Natural killer cell (primary cell): ENCODE measurements at regions not wholly inside any gene's neighbourhood (a gene's known extent, or its start where the extent isn't known, plus 50 kb on each side); places are given as distances from the start of the nearest gene placed in this dataset.

ENCODE experiments used
- ATAC-seq, 3 donors: fragments of 150-1000 bp in 2 of 3; fragments of 200-7000 bp in 1 of 3; cut with Tn5 transposase; 1 replicate in 1 of 3; 2 replicates in 2 of 3; pipeline ENCODE4 v1.10.0; 2021; ENCODE audit warnings: mild to moderate bottlenecking in 2 of 3, moderate library complexity in 2 of 3
- DNase-seq, 2 donors: peaks; one replicate each; pipeline versions ENCODE4 v3.0.0 to v3.0.0-alpha.2; 2013 to 2021; ENCODE audit warnings: mixed read lengths in 1 of 2
- H3K27ac ChIP-seq: one replicate; pipeline ENCODE4 v1.5.1; 2013; ENCODE audit warnings: mild to moderate bottlenecking, low read length
- H3K27me3 ChIP-seq: one replicate; pipeline ENCODE4 v1.6.1; 2013; ENCODE audit warnings: low read length; ENCODE audit not compliant: control insufficient read depth, insufficient read depth
- H3K36me3 ChIP-seq: one replicate; pipeline ENCODE4 v1.6.1; 2013; ENCODE audit warnings: low read length; ENCODE audit not compliant: control insufficient read depth, insufficient read depth
- H3K4me1 ChIP-seq: one replicate; pipeline ENCODE4 v1.6.1; 2013; ENCODE audit warnings: low read length; ENCODE audit not compliant: control insufficient read depth, insufficient read depth
- H3K4me3 ChIP-seq: one replicate; pipeline ENCODE4 v1.5.1; 2013; ENCODE audit warnings: low read length
- H3K9me3 ChIP-seq: one replicate; pipeline ENCODE4 v1.6.1; 2013; ENCODE audit warnings: low read length; ENCODE audit not compliant: control insufficient read depth, insufficient read depth
- H3K27ac Mint-ChIP-seq, 2 donors: one replicate each; pipeline ENCODE4 v1.8.0; 2022; ENCODE audit warnings: mild to moderate bottlenecking in 2 of 2, mixed read lengths in 2 of 2, moderate library complexity in 1 of 2
- H3K27me3 Mint-ChIP-seq, 2 donors: one replicate each; pipeline ENCODE4 v1.8.0; 2022; ENCODE audit warnings: low read depth in 2 of 2, mixed read lengths in 2 of 2
- H3K36me3 Mint-ChIP-seq: one replicate; pipeline ENCODE4 v1.8.0; 2022; ENCODE audit warnings: mixed read lengths
- H3K4me1 Mint-ChIP-seq, 2 donors: one replicate each; pipeline ENCODE4 v1.8.0; 2022; ENCODE audit warnings: mixed read lengths in 2 of 2
- H3K4me3 Mint-ChIP-seq: one replicate; pipeline ENCODE4 v1.8.0; 2022; ENCODE audit warnings: mild to moderate bottlenecking, moderate library complexity, mixed read lengths
- H3K9me3 Mint-ChIP-seq, 2 donors: one replicate each; pipeline ENCODE4 v1.8.0; 2022; ENCODE audit warnings: mixed read lengths in 2 of 2
- CTCF ChIP-seq: fragments of 200-600 bp; IDR thresholded peaks from one replicate; pipeline ENCODE4 v1.8.0; 2022; ENCODE audit warnings: antibody characterized with exemption
- WGBS: methylation state at CpG from one replicate; pipeline ENCODE4 v1.1.7; 2013; ENCODE audit warnings: missing lambda C conversion rate; ENCODE audit not compliant: insufficient coverage; 5-methylcytosine and 5-hydroxymethylcytosine counted together
- intact Hi-C: fragments of 100-400 bp; cut with micrococcal nuclease; formaldehyde crosslinking; loops from one replicate; pipeline ENCODE4 v1.14.2; 2022

- H3K4me3 Mint-ChIP-seq = no peak overlapping the region
- Histone ChIP-seq H3K27me3 (no peaks in the 10 kb centered on the region), H3K9me3 (no peaks in the 10 kb centered on the region), H3K36me3 (no peaks in the 10 kb centered on the region), H3K4me3 (no peak overlapping the region), H3K27ac (no peak overlapping the region), H3K4me1 (no peaks in the 10 kb centered on the region)
- no peaks in the 10 kb centered on the region for H3K4me1 Mint-ChIP-seq
- DNase-seq (no peak), ATAC-seq (no peak)
- peaks cover 6 to 9% of the 10 kb centered on the region in 2 donors for H3K9me3 Mint-ChIP-seq
- H3K36me3 Mint-ChIP-seq = no peaks in the 10 kb centered on the region
- H3K27me3 Mint-ChIP-seq = no peaks in the 10 kb centered on the region
- no peak for TF ChIP-seq CTCF
- no peak overlapping the region for H3K27ac Mint-ChIP-seq
- 100% methylated on average over 1 of the region's 2 CpGs for WGBS
- intact Hi-C loops = no loop called here
Measured at GRCh38 chr4:138330531-138330930, 88.4 kb upstream of the SLC7A11 start.

GRCh38 chr4:138329506-138330070, 87.4 kb upstream of the SLC7A11 start:
- Mint-ChIP-seq H3K27ac (no peak overlapping the region), H3K4me3 (no peak overlapping the region), H3K4me1 (no peaks in the 10 kb centered on the region), H3K9me3 (peaks cover 3 to 11% of the 10 kb centered on the region in 2 donors), H3K36me3 (no peaks in the 10 kb centered on the region), H3K27me3 (no peaks in the 10 kb centered on the region)
- H3K27ac ChIP-seq = no peak overlapping the region
- 84% methylated on average over 6 of the region's 6 CpGs for WGBS
- no peaks in the 10 kb centered on the region for H3K36me3 ChIP-seq
- DNase-seq (no peak), ATAC-seq (no peak)
- H3K27me3 ChIP-seq = no peaks in the 10 kb centered on the region
- intact Hi-C loops = no loop called here
- no peaks in the 10 kb centered on the region for H3K4me1 ChIP-seq
- H3K4me3 ChIP-seq = no peak overlapping the region
- TF ChIP-seq CTCF = no peak
- no peaks in the 10 kb centered on the region for H3K9me3 ChIP-seq

GRCh38 chr4:138327338-138327737, 85.2 kb upstream of the SLC7A11 start:
- no peaks in the 10 kb centered on the region for H3K4me1 Mint-ChIP-seq
- H3K27ac Mint-ChIP-seq = no peak overlapping the region

More at GRCh38 chr4:138327338-138327737, 85.2 kb upstream of the SLC7A11 start:
- Histone ChIP-seq H3K27me3 (no peaks in the 10 kb centered on the region), H3K4me1 (no peaks in the 10 kb centered on the region), H3K9me3 (no peaks in the 10 kb centered on the region), H3K36me3 (no peaks in the 10 kb centered on the region), H3K4me3 (no peak overlapping the region), H3K27ac (no peak overlapping the region)
- ATAC-seq = no peak
- no peaks in the 10 kb centered on the region for H3K36me3 Mint-ChIP-seq
- H3K27me3 Mint-ChIP-seq = no peaks in the 10 kb centered on the region
- WGBS = no CpG with 5 or more reads among the region's 1 CpG
- TF ChIP-seq CTCF = no peak
- H3K4me3 Mint-ChIP-seq = no peak overlapping the region
- DNase-seq = no peak
- intact Hi-C loops = no loop called here
- H3K9me3 Mint-ChIP-seq = peaks cover 3 to 11% of the 10 kb centered on the region in 2 donors
